DND-41 (cell line): ENCODE measurements at regions not wholly inside any gene's neighbourhood (a gene's known extent, or its start where the extent isn't known, plus 50 kb on each side); places are given as distances from the start of the nearest gene placed in this dataset.

Experiments used
- CTCF ChIP-seq: IDR thresholded peaks from 2 replicates; pipeline ENCODE4 v1.5.1; 2012; ENCODE audit warnings: borderline replicate concordance, low read length, moderate library complexity, mild to moderate bottlenecking; ENCODE audit not compliant: poor library complexity, severe bottlenecking; ENCODE audit errors: extremely low read depth
- EZH2 ChIP-seq: IDR thresholded peaks from 3 replicates; pipeline ENCODE4 v1.6.1; 2012; ENCODE audit warnings: borderline replicate concordance, low read depth, mild to moderate bottlenecking, moderate library complexity, low read length, inconsistent platforms; ENCODE audit not compliant: severe bottlenecking

- TF ChIP-seq EZH2, result no peak
- TF ChIP-seq CTCF, result no peak
These were observed 1109.0 kb upstream of the ACO1 start for GRCh38 chr9:31275419-31275818.
